Activated T-helper 17 cell treated with anti-CD3 and anti-CD28 coated beads, Interleukin-2, amount 50 U/mL, for 72 hours (primary cell): ENCODE measurements at regions not wholly inside any gene's neighbourhood (a gene's known extent, or its start where the extent isn't known, plus 50 kb on each side); places are given as distances from the start of the nearest gene placed in this dataset.

Experiments used
- ATAC-seq: fragments of 150-1000 bp; cut with Tn5 transposase; replicated peaks from 2 replicates; pipeline ENCODE4 v1.10.0; 2021; ENCODE audit warnings: mild to moderate bottlenecking, moderate library complexity
- H3K27ac Mint-ChIP-seq: one replicate; pipeline ENCODE4 v1.8.0; 2022; ENCODE audit warnings: mixed read lengths
- H3K27me3 Mint-ChIP-seq: one replicate; pipeline ENCODE4 v1.8.0; 2022; ENCODE audit warnings: mixed read lengths
- H3K36me3 Mint-ChIP-seq: one replicate; pipeline ENCODE4 v1.8.0; 2022; ENCODE audit warnings: low read depth, mild to moderate bottlenecking, mixed read lengths
- H3K4me1 Mint-ChIP-seq: one replicate; pipeline ENCODE4 v1.8.0; 2022; ENCODE audit warnings: mixed read lengths
- H3K4me3 Mint-ChIP-seq: one replicate; pipeline ENCODE4 v1.8.0; 2022; ENCODE audit warnings: mild to moderate bottlenecking, mixed read lengths
- H3K9me3 Mint-ChIP-seq: one replicate; pipeline ENCODE4 v1.8.0; 2022; ENCODE audit warnings: mixed read lengths

DNA sequence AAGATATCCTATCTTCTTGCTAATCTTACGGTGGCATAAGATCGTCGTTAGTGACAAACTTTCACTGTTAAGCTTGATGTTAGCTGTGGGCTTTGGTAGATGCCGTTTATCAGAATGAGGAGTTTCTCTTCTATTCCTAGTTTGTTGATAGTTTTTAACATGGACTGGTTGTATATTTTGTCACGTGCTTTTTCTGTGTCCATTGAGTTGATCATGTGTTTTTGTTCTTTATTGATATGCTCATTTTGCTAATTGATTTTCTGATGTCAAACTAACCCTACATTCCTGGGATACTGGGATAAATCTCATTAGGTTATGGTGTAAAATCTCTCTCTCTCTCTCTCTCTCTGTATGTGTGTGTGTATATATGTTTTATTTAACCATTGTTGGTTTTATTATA is 545.1 kb downstream of the AACS start:
- Mint-ChIP-seq H3K27ac (no peak overlapping the region), H3K4me1 (no peaks in the 10 kb centered on the region), H3K27me3 (no peaks in the 10 kb centered on the region), H3K9me3 (no peaks in the 10 kb centered on the region), H3K36me3 (no peaks in the 10 kb centered on the region), H3K4me3 (no peak overlapping the region)
- no peak for ATAC-seq

DNA sequence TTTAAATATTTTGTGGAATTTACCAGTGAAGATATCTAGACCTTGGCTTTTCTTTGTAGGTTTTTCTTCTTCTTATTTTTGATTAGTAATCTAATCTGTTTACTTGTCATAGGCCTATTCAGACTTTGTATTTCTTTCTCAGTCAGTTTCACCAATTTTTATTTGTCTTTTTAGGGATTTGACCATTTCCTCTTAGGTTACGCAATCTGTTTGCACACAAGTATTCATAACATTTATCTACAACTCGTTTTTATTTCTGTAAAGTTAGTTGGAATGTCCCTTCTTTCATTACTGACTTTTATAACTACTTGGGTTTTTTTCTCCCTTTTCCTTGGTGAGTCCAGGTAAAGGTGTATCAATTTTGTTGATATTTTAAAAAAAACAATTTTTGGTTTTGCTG is 545.7 kb downstream of the AACS start:
- no peak for ATAC-seq
- no peak overlapping the region for H3K4me3 Mint-ChIP-seq

GRCh38 chr12:125614058-125614457 is 548.8 kb downstream of the AACS start:
- Mint-ChIP-seq H3K27ac (no peak overlapping the region), H3K4me3 (no peak overlapping the region), H3K36me3 (no peaks in the 10 kb centered on the region), H3K27me3 (no peaks in the 10 kb centered on the region), H3K9me3 (no peaks in the 10 kb centered on the region), H3K4me1 (no peaks in the 10 kb centered on the region)
- ATAC-seq = peak; percentile 46

More for the DNA sequence above, 545.7 kb downstream of the AACS start:
- H3K36me3 Mint-ChIP-seq = no peaks in the 10 kb centered on the region
- no peaks in the 10 kb centered on the region for H3K9me3 Mint-ChIP-seq
- H3K4me1 Mint-ChIP-seq = no peaks in the 10 kb centered on the region
- no peaks in the 10 kb centered on the region for H3K27me3 Mint-ChIP-seq
- no peak overlapping the region for H3K27ac Mint-ChIP-seq

DNA sequence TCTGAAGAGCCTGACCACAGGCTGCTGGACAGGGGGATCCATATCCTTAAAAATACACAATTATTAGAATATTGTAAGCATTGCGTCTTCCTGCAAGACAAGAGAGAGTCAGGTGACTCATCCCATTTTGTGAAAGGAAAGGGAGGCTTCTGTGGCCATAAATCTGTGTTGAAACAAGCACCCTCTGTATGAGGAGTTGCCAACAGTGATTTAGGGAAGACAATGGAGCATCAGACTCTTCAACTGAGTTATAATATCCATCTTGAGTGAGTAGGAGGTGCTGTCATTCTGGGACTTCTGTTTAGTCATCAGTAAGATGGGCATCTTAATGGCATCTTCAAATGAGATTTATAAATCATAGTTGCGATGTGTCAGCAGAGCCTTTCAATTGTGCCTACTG is 554.5 kb downstream of the AACS start:
- Mint-ChIP-seq H3K9me3 (peaks cover 13% of the 10 kb centered on the region), H3K36me3 (no peaks in the 10 kb centered on the region), H3K4me3 (no peak overlapping the region), H3K27ac (no peak overlapping the region), H3K27me3 (peaks cover 4% of the 10 kb centered on the region), H3K4me1 (no peaks in the 10 kb centered on the region)
- no peak for ATAC-seq

GRCh38 chr12:125633686-125634085 is 568.5 kb downstream of the AACS start:
- H3K27me3 Mint-ChIP-seq = no peaks in the 10 kb centered on the region
- no peak for ATAC-seq

GRCh38 chr12:125634813-125635212 is 569.6 kb downstream of the AACS start:
- no peak overlapping the region for H3K27ac Mint-ChIP-seq
- H3K27me3 Mint-ChIP-seq = no peaks in the 10 kb centered on the region
- H3K9me3 Mint-ChIP-seq = no peaks in the 10 kb centered on the region
- no peak for ATAC-seq
- H3K4me1 Mint-ChIP-seq = no peaks in the 10 kb centered on the region
- no peaks in the 10 kb centered on the region for H3K36me3 Mint-ChIP-seq
- H3K4me3 Mint-ChIP-seq = no peak overlapping the region

More at GRCh38 chr12:125633686-125634085, 568.5 kb downstream of the AACS start:
- H3K4me3 Mint-ChIP-seq = no peak overlapping the region
- H3K9me3 Mint-ChIP-seq = no peaks in the 10 kb centered on the region
- H3K27ac Mint-ChIP-seq = no peak overlapping the region
- no peaks in the 10 kb centered on the region for H3K36me3 Mint-ChIP-seq
- no peaks in the 10 kb centered on the region for H3K4me1 Mint-ChIP-seq

GRCh38 chr12:125639826-125640225 is 574.6 kb downstream of the AACS start:
- no peaks in the 10 kb centered on the region for H3K9me3 Mint-ChIP-seq
- H3K4me3 Mint-ChIP-seq = no peak overlapping the region
- no peak for ATAC-seq
- no peaks in the 10 kb centered on the region for H3K4me1 Mint-ChIP-seq
- H3K36me3 Mint-ChIP-seq = no peaks in the 10 kb centered on the region
- H3K27ac Mint-ChIP-seq = no peak overlapping the region
- no peaks in the 10 kb centered on the region for H3K27me3 Mint-ChIP-seq

- H3K36me3 Mint-ChIP-seq = no peaks in the 10 kb centered on the region
These were observed 577.8 kb downstream of the AACS start for GRCh38 chr12:125643055-125643454.

GRCh38 chr12:125645724-125646123 is 580.5 kb downstream of the AACS start:
- H3K27me3 Mint-ChIP-seq = no peaks in the 10 kb centered on the region
- H3K4me1 Mint-ChIP-seq = no peaks in the 10 kb centered on the region
- no peak overlapping the region for H3K4me3 Mint-ChIP-seq
- no peak overlapping the region for H3K27ac Mint-ChIP-seq
- no peaks in the 10 kb centered on the region for H3K9me3 Mint-ChIP-seq
- ATAC-seq = no peak
- no peaks in the 10 kb centered on the region for H3K36me3 Mint-ChIP-seq

More at GRCh38 chr12:125643055-125643454, 577.8 kb downstream of the AACS start:
- no peak for ATAC-seq
- Mint-ChIP-seq H3K9me3 (no peaks in the 10 kb centered on the region), H3K4me1 (no peaks in the 10 kb centered on the region), H3K4me3 (no peak overlapping the region), H3K27me3 (no peaks in the 10 kb centered on the region), H3K27ac (no peak overlapping the region)

GRCh38 chr12:125650587-125650986 is 585.4 kb downstream of the AACS start:
- Mint-ChIP-seq H3K27me3 (no peaks in the 10 kb centered on the region), H3K4me3 (no peak overlapping the region), H3K9me3 (peaks cover 5% of the 10 kb centered on the region), H3K4me1 (no peaks in the 10 kb centered on the region), H3K36me3 (no peaks in the 10 kb centered on the region), H3K27ac (no peak overlapping the region)
- no peak for ATAC-seq

- Mint-ChIP-seq H3K4me1 (no peaks in the 10 kb centered on the region), H3K4me3 (no peak overlapping the region), H3K36me3 (no peaks in the 10 kb centered on the region), H3K27me3 (no peaks in the 10 kb centered on the region), H3K27ac (no peak overlapping the region), H3K9me3 (peaks cover 5% of the 10 kb centered on the region)
- ATAC-seq = no peak
These were observed 586.4 kb downstream of the AACS start for GRCh38 chr12:125651625-125652024.

DNA sequence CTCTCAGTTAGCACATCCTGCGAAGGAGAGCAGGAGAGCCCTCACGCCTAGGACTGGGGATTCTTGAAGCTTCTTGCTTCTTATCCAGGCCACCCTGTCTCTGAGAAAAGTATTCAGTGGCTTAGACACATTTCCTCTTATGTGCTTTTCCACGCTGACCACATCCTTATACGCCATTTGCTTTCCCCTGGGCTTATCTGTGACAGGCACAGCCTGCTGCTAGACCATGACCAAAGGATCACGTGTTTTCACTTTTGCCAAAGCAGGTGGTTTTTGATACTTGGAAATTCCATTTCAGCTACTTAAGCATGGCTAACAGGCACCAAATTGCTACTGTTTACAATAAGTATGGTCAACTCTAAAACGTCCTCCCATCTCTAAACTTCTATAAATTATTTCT is 587.4 kb downstream of the AACS start:
- ATAC-seq = no peak
- no peaks in the 10 kb centered on the region for H3K36me3 Mint-ChIP-seq
- H3K9me3 Mint-ChIP-seq = peaks cover 5% of the 10 kb centered on the region
- H3K4me3 Mint-ChIP-seq = no peak overlapping the region
- no peak overlapping the region for H3K27ac Mint-ChIP-seq
- no peaks in the 10 kb centered on the region for H3K4me1 Mint-ChIP-seq
- no peaks in the 10 kb centered on the region for H3K27me3 Mint-ChIP-seq

DNA sequence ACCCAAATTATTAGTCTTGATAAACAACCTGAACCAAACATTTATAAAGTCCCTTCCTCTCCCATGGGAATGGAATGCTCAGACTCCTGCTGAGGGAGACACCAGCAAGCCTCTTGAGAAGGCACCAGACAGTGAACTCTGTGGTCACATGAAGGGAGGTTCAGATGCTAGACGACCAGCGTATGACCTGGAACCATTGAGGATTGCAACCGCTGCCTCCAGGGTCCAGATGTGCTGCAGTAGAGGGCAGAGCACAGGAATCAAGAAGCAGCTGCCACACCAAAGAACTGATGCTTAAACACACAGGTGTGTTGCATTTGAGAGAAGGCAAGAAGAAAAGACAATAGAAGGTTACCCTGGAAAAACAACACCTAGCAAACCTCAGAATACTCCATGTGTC is 592.4 kb downstream of the AACS start:
- Mint-ChIP-seq H3K4me1 (no peaks in the 10 kb centered on the region), H3K4me3 (no peak overlapping the region), H3K36me3 (no peaks in the 10 kb centered on the region), H3K27ac (no peak overlapping the region), H3K9me3 (peaks cover 5% of the 10 kb centered on the region), H3K27me3 (no peaks in the 10 kb centered on the region)
- ATAC-seq = no peak

- H3K27ac Mint-ChIP-seq = no peak overlapping the region
- no peak overlapping the region for H3K4me3 Mint-ChIP-seq
- peaks cover 2% of the 10 kb centered on the region for H3K27me3 Mint-ChIP-seq
- no peaks in the 10 kb centered on the region for H3K36me3 Mint-ChIP-seq
- peaks cover 2% of the 10 kb centered on the region for H3K9me3 Mint-ChIP-seq
- no peak for ATAC-seq
- no peaks in the 10 kb centered on the region for H3K4me1 Mint-ChIP-seq
These were observed 609.5 kb downstream of the AACS start for GRCh38 chr12:125674554-125675338.

DNA sequence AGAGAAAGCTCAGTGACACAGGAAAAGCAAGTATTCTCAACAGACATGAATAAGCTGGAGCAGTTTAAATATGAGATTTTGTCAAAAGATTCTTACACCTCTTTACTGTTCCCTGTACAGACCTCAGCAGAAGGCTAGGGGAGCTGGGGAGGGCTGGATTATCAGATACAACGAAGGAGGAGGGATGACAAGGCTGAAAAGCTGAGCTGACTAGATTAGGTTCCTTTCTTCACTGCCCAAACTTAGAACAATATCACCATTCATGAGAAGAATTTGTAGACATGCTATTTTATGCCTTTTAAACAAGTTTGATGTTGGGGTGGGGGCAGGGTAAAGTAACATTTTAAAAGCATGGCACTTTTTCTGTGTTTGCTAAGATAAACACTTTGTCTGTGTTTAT is 611.1 kb downstream of the AACS start:
- ATAC-seq = no peak
- H3K4me3 Mint-ChIP-seq = no peak overlapping the region
- H3K27me3 Mint-ChIP-seq = no peaks in the 10 kb centered on the region
- no peaks in the 10 kb centered on the region for H3K36me3 Mint-ChIP-seq
- no peaks in the 10 kb centered on the region for H3K4me1 Mint-ChIP-seq
- no peak overlapping the region for H3K27ac Mint-ChIP-seq
- peaks cover 5% of the 10 kb centered on the region for H3K9me3 Mint-ChIP-seq

DNA sequence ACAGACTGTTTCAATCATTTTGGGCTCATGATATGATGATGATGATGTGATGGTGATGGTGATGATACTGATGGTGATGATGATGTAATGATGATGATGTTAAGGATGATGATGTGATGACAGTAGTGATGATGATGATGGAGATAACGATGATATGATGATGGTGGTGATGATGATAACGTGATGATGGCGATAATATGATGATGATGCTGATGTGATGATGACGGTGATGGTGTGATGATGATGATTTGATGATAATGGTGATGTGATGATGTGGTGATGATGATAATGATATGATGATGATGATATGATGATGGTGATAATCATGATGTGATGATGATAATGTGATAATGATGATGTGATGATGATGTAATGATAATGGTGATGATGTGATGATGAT is 612.6 kb downstream of the AACS start:
- Mint-ChIP-seq H3K27ac (no peak overlapping the region), H3K36me3 (no peaks in the 10 kb centered on the region), H3K27me3 (no peaks in the 10 kb centered on the region), H3K4me3 (no peak overlapping the region), H3K9me3 (peaks cover 5% of the 10 kb centered on the region), H3K4me1 (no peaks in the 10 kb centered on the region)
- no peak for ATAC-seq
